Adrenal gland (tissue), 9 donors: ENCODE measurements at regions not wholly inside any gene's neighbourhood (a gene's known extent, or its start where the extent isn't known, plus 50 kb on each side); places are given as distances from the start of the nearest gene placed in this dataset.
A peak's percentile ranks its signal among the peaks of the same experiment; 100 is the strongest.

ENCODE experiments used
- DNase-seq, 7 donors: peaks; one replicate each; pipeline ENCODE4 v3.0.0-alpha.2; 2019 to 2020
- H3K27ac ChIP-seq, 5 donors: fragments of 200-600 bp; sonication (generic) in 4 of 5; 1 replicate in 3 of 5; 2 replicates in 2 of 5; pipeline versions ENCODE4 v1.5.1 to v1.8.0; 2016 to 2020; ENCODE audit warnings: mild to moderate bottlenecking in 1 of 5
- H3K27me3 ChIP-seq: fragments of 200-600 bp; 2 replicates; pipeline ENCODE4 v1.8.0; 2021
- H3K36me3 ChIP-seq, 2 donors: fragments of 200-600 bp; replicated peaks in 1 of 2; 1 replicate in 1 of 2; 2 replicates in 1 of 2; pipeline versions ENCODE4 v1.5.1 to v1.8.0; 2018 to 2022
- H3K4me1 ChIP-seq, 2 donors: fragments of 200-600 bp; replicated peaks in 1 of 2; 1 replicate in 1 of 2; 2 replicates in 1 of 2; pipeline versions ENCODE4 v1.5.1 to v1.8.0; 2018 to 2021
- H3K4me3 ChIP-seq, 4 donors: fragments of 200-600 bp; sonication (generic) in 3 of 4; one replicate each; pipeline ENCODE4 v1.5.1; 2016 to 2018
- H3K9me3 ChIP-seq, 3 donors: fragments of 200-600 bp; sonication (generic) in 1 of 3; replicated peaks in 1 of 3; 1 replicate in 2 of 3; 2 replicates in 1 of 3; pipeline versions ENCODE4 v1.5.1 to v1.8.0; 2016 to 2021
- CTCF ChIP-seq, 6 experiments: fragments of 450-650 bp in 4 of 6; fragments of 200-600 bp in 2 of 6; sonication (generic) in 1 of 6; IDR thresholded peaks; 1 replicate in 5 of 6; 2 replicates in 1 of 6; pipeline versions ENCODE4 v1.5.1 to v1.8.0; 2016 to 2021; ENCODE audit warnings: antibody characterized with exemption in 6 of 6, mild to moderate bottlenecking in 2 of 6, moderate library complexity in 1 of 6
- POLR2A ChIP-seq, 2 donors: fragments of 450-650 bp; IDR thresholded peaks; one replicate each; pipeline ENCODE4 v1.6.1; 2017; ENCODE audit warnings: antibody characterized with exemption in 2 of 2, mild to moderate bottlenecking in 2 of 2, moderate library complexity in 1 of 2
- WGBS, 4 donors: extraction: QIAGEN DNeasy Blood & Tissue Kit in 2 of 4; methylation state at CpG; one replicate each; pipeline versions ENCODE4 v1.1.5 to v1.1.7; 2013 to 2017; 5-methylcytosine and 5-hydroxymethylcytosine counted together
- intact Hi-C, 2 donors: fragments of 100-400 bp; cut with DNase I; formaldehyde crosslinking; loops; one replicate each; pipeline versions ENCODE4 v1.14.1 to v1.15.0; 2022 to 2023
- donor health status: healthy with polysubstance abuse.
- donor health status: Bipolar disorder and iron deficiency.
- donor health status: DM: yes; HTN: yes; CAD: no.
- donor health status: DM: no; HTN: no; CAD: no.
- donor health status: DM: no; HTN: no; CAD: no.

- H3K9me3 ChIP-seq, result no peaks in the 10 kb centered on the region
- H3K27me3 ChIP-seq, result no peaks in the 10 kb centered on the region
- DNase-seq, result no peak
- WGBS, 4 donors, result 78 to 85% (median 82%) methylated on average over 4 of the region's 4 CpGs
- no peak for TF ChIP-seq POLR2A (IDR thresholded peaks at IDR 0.05)
- TF ChIP-seq CTCF (IDR thresholded peaks at IDR 0.05), result no peak
- no peaks in the 10 kb centered on the region for H3K36me3 ChIP-seq
- H3K4me3 ChIP-seq, result no peak overlapping the region
- H3K27ac ChIP-seq, result no peak overlapping the region
- intact Hi-C loops, result no loop called here
- H3K4me1 ChIP-seq, result no peaks in the 10 kb centered on the region
Observed at GRCh38 chr21:16863908-16864307, 648.9 kb upstream of the CXADR start.

DNA sequence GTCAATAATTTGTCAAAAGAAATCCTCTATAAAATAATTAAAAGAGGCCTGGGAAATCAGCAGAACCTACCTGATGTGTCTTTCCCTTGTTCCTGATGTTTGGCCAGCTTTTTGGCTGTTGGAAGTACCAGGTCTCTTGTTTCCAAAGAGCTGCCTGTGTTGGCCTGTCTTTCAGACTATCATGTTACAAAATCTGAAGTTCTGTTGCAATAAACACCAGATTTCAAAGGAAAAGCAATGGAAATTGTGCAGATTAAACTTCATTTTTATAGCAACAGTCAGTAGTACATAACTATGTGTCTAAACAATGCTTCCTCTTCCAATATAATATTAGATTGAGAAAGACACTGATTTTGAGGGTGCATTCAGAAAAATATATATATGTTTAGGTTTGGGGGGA is 647.2 kb upstream of the CXADR start:
- intact Hi-C loops, result no loop called here
- peak in 1 of 7 donors; percentile 23 for DNase-seq
- no peak overlapping the region for H3K4me3 ChIP-seq

GRCh38 chr21:16866851-16867250 is 646.0 kb upstream of the CXADR start:
- Histone ChIP-seq H3K9me3 (no peaks in the 10 kb centered on the region), H3K27ac (no peak overlapping the region), H3K27me3 (no peaks in the 10 kb centered on the region), H3K4me1 (no peaks in the 10 kb centered on the region), H3K4me3 (no peak overlapping the region), H3K36me3 (no peaks in the 10 kb centered on the region)
- TF ChIP-seq POLR2A (IDR thresholded peaks at IDR 0.05) (no peak), CTCF (IDR thresholded peaks at IDR 0.05) (no peak)
- 90 to 93% (median 92%) methylated on average over 4 of the region's 4 CpGs for WGBS, 4 donors
- intact Hi-C loops, result no loop called here
- DNase-seq, result no peak

More for the DNA sequence above, 647.2 kb upstream of the CXADR start:
- H3K9me3 ChIP-seq, result no peaks in the 10 kb centered on the region
- no peaks in the 10 kb centered on the region for H3K4me1 ChIP-seq
- TF ChIP-seq CTCF (IDR thresholded peaks at IDR 0.05) (no peak), POLR2A (IDR thresholded peaks at IDR 0.05) (no peak)
- no peak overlapping the region for H3K27ac ChIP-seq
- H3K36me3 ChIP-seq, result no peaks in the 10 kb centered on the region
- H3K27me3 ChIP-seq, result no peaks in the 10 kb centered on the region

DNA sequence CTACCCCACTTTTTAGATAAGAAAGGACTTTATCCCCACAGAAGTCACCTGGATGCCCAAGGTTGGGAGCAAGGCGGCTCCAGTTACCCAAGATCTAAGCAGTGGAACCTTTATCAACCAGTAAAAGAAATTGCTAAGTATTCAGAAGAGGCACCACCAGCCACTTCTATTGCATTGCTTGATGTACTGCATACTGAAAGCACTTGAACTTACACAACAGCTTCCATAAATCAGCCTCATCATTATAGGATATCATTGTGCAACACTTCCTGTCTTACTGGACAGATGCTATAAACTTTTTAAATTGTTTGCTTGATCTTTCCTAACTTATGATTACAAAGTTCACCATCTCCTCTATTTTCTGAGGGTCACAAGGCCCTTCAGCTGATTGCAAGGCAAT is 642.7 kb upstream of the CXADR start:
- DNase-seq, result no peak
- 85 to 100% (median 91%) methylated on average over 1 of the region's 1 CpG for WGBS, 4 donors
- TF ChIP-seq CTCF (IDR thresholded peaks at IDR 0.05) (no peak), POLR2A (IDR thresholded peaks at IDR 0.05) (no peak)
- H3K27ac ChIP-seq, result no peak overlapping the region
- intact Hi-C loops, result loop anchor here in 1 of 2 donors (10.0 kb wide), 1 partner anchor 435 kb away; no protein-coding TSS in a partner anchor
- H3K4me3 ChIP-seq, result no peak overlapping the region
- no peaks in the 10 kb centered on the region for H3K9me3 ChIP-seq
- no peaks in the 10 kb centered on the region for H3K27me3 ChIP-seq
- no peaks in the 10 kb centered on the region for H3K4me1 ChIP-seq
- H3K36me3 ChIP-seq, result no peaks in the 10 kb centered on the region
